Stomach (tissue), 4 donors: ENCODE measurements at regions not wholly inside any gene's neighbourhood (a gene's known extent, or its start where the extent isn't known, plus 50 kb on each side); places are given as distances from the start of the nearest gene placed in this dataset.

Experiments
- CTCF ChIP-seq, 7 experiments: fragments of 450-650 bp in 4 of 7; fragments of 200-600 bp in 3 of 7; sonication (generic) in 3 of 7; IDR thresholded peaks; one replicate each; pipeline ENCODE4 v1.5.1; 2016 to 2019; ENCODE audit warnings: antibody characterized with exemption in 7 of 7, control low read depth in 2 of 7, mild to moderate bottlenecking in 1 of 7
- POLR2A ChIP-seq, 4 donors: fragments of 450-650 bp; IDR thresholded peaks; one replicate each; pipeline ENCODE4 v1.6.1; 2016; ENCODE audit warnings: antibody characterized with exemption in 4 of 4, control low read depth in 2 of 4, mild to moderate bottlenecking in 1 of 4, moderate library complexity in 1 of 4
- POLR2AphosphoS5 ChIP-seq, 3 donors: sonication (generic); formaldehyde crosslinking; IDR thresholded peaks; one replicate each; pipeline ENCODE4 v1.6.1; 2016; ENCODE audit warnings: antibody characterized with exemption in 3 of 3

GRCh38 chr1:230548357-230548756 lies 93.9 kb upstream of the COG2 start:
- TF ChIP-seq CTCF (IDR thresholded peaks at IDR 0.05) (no peak), POLR2A (IDR thresholded peaks at IDR 0.05) (no peak), POLR2AphosphoS5 (IDR thresholded peaks at IDR 0.05) (no peak)
